ENCODE measurements at regions not wholly inside any gene's neighbourhood (a gene's known extent, or its start where the extent isn't known, plus 50 kb on each side); places are given as distances from the start of the nearest gene placed in this dataset.
"Not testable (repeated sequence)": the region's sequence is repeated elsewhere in the genome, so short reads cannot be mapped to it uniquely, and the experiment has no call there.

GRCh38 chr9:73050887-73051550 is 98.2 kb upstream of the ALDH1A1 start:
- DNase-seq (ENCODE audit: low read depth, low spot score): no peak
- POLR2A ChIA-PET: no interaction called here
- TF ChIP-seq CTCF (IDR thresholded peaks at IDR 0.05; ENCODE audit: insufficient read depth, low read length, missing control alignments): no peak
- no peak overlapping the region for H3K4me3 ChIP-seq (ENCODE audit: low read depth, low read length)
- CTCF ChIA-PET: interaction anchor here (1.2 to 1.4 kb wide), 3 partner anchors 31 to 212 kb away, joined by 3 to 5 read pairs (median 4); no protein-coding TSS in a partner anchor

- H3K4me3 ChIP-seq (ENCODE audit: low read depth, low read length): no peak overlapping the region
- DNase-seq (ENCODE audit: low read depth, low spot score): peak; percentile 14
- ChIA-PET POLR2A (no interaction called here), CTCF (interaction anchor here (0.6 to 1.4 kb wide), 4 partner anchors 11 to 212 kb away, joined by 3 to 9 read pairs (median 4); no protein-coding TSS in a partner anchor)
- no peak for TF ChIP-seq CTCF (IDR thresholded peaks at IDR 0.05; ENCODE audit: insufficient read depth, low read length, missing control alignments)
Measured at GRCh38 chr9:73050065-73050816, 97.4 kb upstream of the ALDH1A1 start.

DNA sequence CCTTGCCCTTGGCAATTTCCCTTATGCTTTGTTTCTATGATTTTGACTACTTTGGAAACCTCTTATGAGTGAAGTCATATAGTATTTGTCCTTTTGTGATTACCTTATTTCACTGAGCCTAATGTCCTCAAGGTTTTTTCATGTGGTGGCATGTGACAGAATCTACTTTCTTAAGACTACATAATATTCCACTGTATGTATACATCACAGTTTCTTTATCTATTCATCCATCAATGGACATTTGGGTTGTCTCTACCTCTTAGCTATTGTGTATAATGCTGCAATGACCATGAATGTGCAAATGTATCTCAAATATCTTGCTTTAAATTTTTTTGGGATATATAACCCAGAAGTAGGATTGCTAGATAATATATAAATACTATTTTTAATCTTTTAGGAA is 96.4 kb upstream of the ALDH1A1 start:
- POLR2A ChIA-PET: no interaction called here
- no peak overlapping the region for H3K4me3 ChIP-seq (ENCODE audit: low read depth, low read length)
- no peak for DNase-seq (ENCODE audit: low read depth, low spot score)
- CTCF ChIA-PET: interaction anchor here (1.1 to 1.4 kb wide), 2 partner anchors 27 to 178 kb away, joined by 5 to 9 read pairs; no protein-coding TSS in a partner anchor
- TF ChIP-seq CTCF (IDR thresholded peaks at IDR 0.05; ENCODE audit: insufficient read depth, low read length, missing control alignments): no peak

GRCh38 chr9:73046769-73047168 is 93.9 kb upstream of the ALDH1A1 start:
- CTCF ChIA-PET: interaction anchor here (1.3 kb wide), 1 partner anchor 33 kb away, joined by 5 read pairs; no protein-coding TSS in a partner anchor

GRCh38 chr9:73044776-73045175 is 91.9 kb upstream of the ALDH1A1 start:
- DNase-seq (ENCODE audit: low read depth, low spot score); H3K4me3 ChIP-seq (ENCODE audit: low read depth, low read length); CTCF ChIA-PET; POLR2A ChIA-PET: not testable (repeated sequence)

More at GRCh38 chr9:73046769-73047168, 93.9 kb upstream of the ALDH1A1 start:
- TF ChIP-seq CTCF (IDR thresholded peaks at IDR 0.05; ENCODE audit: insufficient read depth, low read length, missing control alignments): no peak
- POLR2A ChIA-PET: no interaction called here
- no peak for DNase-seq (ENCODE audit: low read depth, low spot score)
- H3K4me3 ChIP-seq (ENCODE audit: low read depth, low read length): no peak overlapping the region

DNA sequence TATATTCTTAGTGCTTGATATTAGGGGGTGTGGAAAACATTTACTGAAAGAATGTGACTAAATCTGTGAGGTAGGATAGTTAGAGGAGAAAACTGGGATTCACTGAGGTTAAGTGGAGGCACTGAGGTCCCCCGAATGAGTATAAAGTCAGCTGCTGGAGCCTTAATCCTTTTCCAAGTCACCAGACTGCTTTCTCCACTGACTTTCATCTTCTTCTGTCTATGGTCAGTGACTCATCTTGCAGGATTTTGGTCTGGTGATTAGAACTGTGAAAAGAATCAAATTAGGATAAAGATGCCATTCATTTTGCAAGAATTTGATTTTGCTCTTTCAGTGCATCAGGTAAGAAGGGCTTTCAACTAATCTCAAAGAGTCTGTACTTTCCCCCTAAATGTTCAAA is 89.3 kb upstream of the ALDH1A1 start:
- TF ChIP-seq CTCF (IDR thresholded peaks at IDR 0.05; ENCODE audit: insufficient read depth, low read length, missing control alignments): no peak
- CTCF ChIA-PET: interaction anchor here (1.1 to 1.4 kb wide), 2 partner anchors 11 to 38 kb away, joined by 4 read pairs; no protein-coding TSS in a partner anchor
- DNase-seq (ENCODE audit: low read depth, low spot score): no peak
- POLR2A ChIA-PET: no interaction called here
- H3K4me3 ChIP-seq (ENCODE audit: low read depth, low read length): no peak overlapping the region
